Smooth muscle cell (in vitro differentiated cells): ENCODE measurements at regions not wholly inside any gene's neighbourhood (a gene's known extent, or its start where the extent isn't known, plus 50 kb on each side); places are given as distances from the start of the nearest gene placed in this dataset.

Experiments used
- DNase-seq: peaks from one replicate; lab custom pipeline; 2025; ENCODE audit not compliant: unreplicated experiment; lab: John Stamatoyannopoulos, UW
- H2AFZ ChIP-seq: fragments of 200-600 bp; sonication (generic); 2 replicates; pipeline ENCODE4 v1.6.0; 2016; ENCODE audit warnings: antibody characterized with exemption, low read depth, mild to moderate bottlenecking
- H3F3A ChIP-seq: fragments of 200-600 bp; sonication (generic); 2 replicates; pipeline ENCODE4 v1.6.0; 2017; ENCODE audit warnings: antibody characterized with exemption, low read depth
- H3K27ac ChIP-seq: fragments of 200-600 bp; sonication (generic); 2 replicates; pipeline ENCODE4 v1.5.1; 2016; ENCODE audit warnings: low read depth, mild to moderate bottlenecking
- H3K27me3 ChIP-seq: fragments of 200-600 bp; sonication (generic); 2 replicates; pipeline ENCODE4 v1.6.1; 2016; ENCODE audit warnings: low read depth, mild to moderate bottlenecking
- H3K36me3 ChIP-seq: fragments of 200-600 bp; sonication (generic); 2 replicates; pipeline ENCODE4 v1.5.1; 2016; ENCODE audit warnings: low read depth
- H3K4me1 ChIP-seq: fragments of 200-600 bp; sonication (generic); 2 replicates; pipeline ENCODE4 v1.5.1; 2016; ENCODE audit warnings: low read depth
- H3K4me2 ChIP-seq: fragments of 200-600 bp; sonication (generic); 2 replicates; pipeline ENCODE4 v1.6.0; 2016; ENCODE audit warnings: mild to moderate bottlenecking
- H3K4me3 ChIP-seq: fragments of 200-600 bp; sonication (generic); 2 replicates; pipeline ENCODE4 v1.5.1; 2016; ENCODE audit warnings: mild to moderate bottlenecking
- H3K79me2 ChIP-seq: fragments of 200-600 bp; sonication (generic); 2 replicates; pipeline ENCODE4 v1.6.0; 2016; ENCODE audit warnings: low read depth, mild to moderate bottlenecking
- H3K9ac ChIP-seq: fragments of 200-600 bp; sonication (generic); 2 replicates; pipeline ENCODE4 v1.6.0; 2016; ENCODE audit warnings: low read depth
- H3K9me3 ChIP-seq: fragments of 200-600 bp; sonication (generic); replicated peaks from 2 replicates; pipeline ENCODE4 v1.5.1; 2016; ENCODE audit warnings: low read depth
- H4K20me1 ChIP-seq: fragments of 200-600 bp; sonication (generic); 2 replicates; pipeline ENCODE4 v1.6.0; 2016; ENCODE audit warnings: low read depth
- WGBS: methylation state at CpG from one replicate; pipeline ENCODE4 v1.1.7; 2016; ENCODE audit warnings: low lambda C conversion rate; 5-methylcytosine and 5-hydroxymethylcytosine counted together
- TF ChIP-seq, protein P1 (sequence below): fragments of 200-600 bp; sonication (generic); IDR thresholded peaks from 2 replicates; pipeline ENCODE4 v1.5.1; 2017; ENCODE audit warnings: borderline replicate concordance, mild to moderate bottlenecking, antibody characterized with exemption; ENCODE audit not compliant: insufficient read depth, poor library complexity, severe bottlenecking

DNA sequence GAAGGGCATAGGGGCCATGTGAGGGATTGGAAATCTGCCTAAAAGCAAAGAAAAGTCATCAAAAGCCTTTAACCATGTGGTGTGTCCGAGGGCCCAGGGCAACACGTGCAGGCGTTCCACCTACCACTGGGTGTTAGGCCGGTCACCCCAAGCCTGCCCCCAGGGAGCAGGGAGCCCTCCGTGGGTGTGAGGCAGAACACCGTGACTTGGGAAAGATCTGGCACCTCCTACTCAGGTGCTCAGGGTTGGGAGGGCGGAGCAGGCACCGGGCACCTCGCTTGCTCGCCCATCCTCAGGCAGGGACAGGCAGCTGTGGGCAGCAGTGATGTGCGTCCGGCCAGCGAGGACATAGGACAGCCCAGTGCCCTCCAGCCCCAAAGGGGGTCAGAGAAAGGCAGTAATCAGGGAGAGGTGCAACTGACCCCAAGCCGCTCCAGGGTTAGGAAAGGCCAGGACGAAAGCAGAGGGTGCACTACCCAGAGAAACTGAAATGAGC is 80.7 kb upstream of the CHST15 start:
- Histone ChIP-seq H3K27ac (no peak overlapping the region), H3K4me2 (no peak overlapping the region), H3K79me2 (no peaks in the 10 kb centered on the region), H3F3A (peaks cover 6% of the 10 kb centered on the region), H3K9ac (no peak overlapping the region), H3K36me3 (no peaks in the 10 kb centered on the region), H4K20me1 (no peaks in the 10 kb centered on the region), H2AFZ (no peak overlapping the region), H3K27me3 (no peaks in the 10 kb centered on the region), H3K9me3 (no peaks in the 10 kb centered on the region), H3K4me1 (peaks cover 7% of the 10 kb centered on the region), H3K4me3 (no peak overlapping the region)
- TF ChIP-seq, protein P1, sequence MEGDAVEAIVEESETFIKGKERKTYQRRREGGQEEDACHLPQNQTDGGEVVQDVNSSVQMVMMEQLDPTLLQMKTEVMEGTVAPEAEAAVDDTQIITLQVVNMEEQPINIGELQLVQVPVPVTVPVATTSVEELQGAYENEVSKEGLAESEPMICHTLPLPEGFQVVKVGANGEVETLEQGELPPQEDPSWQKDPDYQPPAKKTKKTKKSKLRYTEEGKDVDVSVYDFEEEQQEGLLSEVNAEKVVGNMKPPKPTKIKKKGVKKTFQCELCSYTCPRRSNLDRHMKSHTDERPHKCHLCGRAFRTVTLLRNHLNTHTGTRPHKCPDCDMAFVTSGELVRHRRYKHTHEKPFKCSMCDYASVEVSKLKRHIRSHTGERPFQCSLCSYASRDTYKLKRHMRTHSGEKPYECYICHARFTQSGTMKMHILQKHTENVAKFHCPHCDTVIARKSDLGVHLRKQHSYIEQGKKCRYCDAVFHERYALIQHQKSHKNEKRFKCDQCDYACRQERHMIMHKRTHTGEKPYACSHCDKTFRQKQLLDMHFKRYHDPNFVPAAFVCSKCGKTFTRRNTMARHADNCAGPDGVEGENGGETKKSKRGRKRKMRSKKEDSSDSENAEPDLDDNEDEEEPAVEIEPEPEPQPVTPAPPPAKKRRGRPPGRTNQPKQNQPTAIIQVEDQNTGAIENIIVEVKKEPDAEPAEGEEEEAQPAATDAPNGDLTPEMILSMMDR = no peak
- 94% methylated on average over 13 of the region's 15 CpGs for WGBS
- no peak for DNase-seq

DNA sequence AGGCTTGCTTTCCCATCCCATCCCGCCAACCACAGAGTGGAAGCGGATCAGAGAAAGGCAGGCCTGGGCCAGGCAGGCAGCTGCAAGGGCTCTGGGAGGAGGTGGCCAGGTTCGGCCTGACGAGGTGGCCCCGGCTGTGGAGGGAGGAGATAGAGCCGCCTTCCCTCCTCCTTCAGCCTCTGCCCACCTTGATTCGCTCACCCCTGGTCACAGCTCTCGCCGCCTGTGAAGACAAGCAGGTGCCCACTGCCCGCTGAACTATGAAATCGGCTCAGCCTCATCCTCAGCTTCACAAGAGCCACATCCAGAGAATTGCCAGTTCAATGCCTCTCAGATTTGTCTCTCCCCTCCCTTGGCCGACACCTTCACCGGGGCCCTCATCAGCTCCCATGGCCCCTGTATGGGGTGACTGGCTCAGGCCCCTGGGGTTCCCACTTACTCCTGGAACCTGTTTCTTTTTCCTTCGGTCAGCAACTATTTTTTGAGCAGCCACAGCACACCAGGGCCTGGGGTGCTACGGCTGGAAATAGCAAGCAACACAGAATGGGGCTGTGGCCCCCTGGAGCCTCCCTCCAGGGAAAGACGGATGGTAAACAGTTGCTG is 80.0 kb upstream of the CHST15 start:
- TF ChIP-seq, protein P1 = no peak
- H3K27me3 ChIP-seq = no peaks in the 10 kb centered on the region

DNA sequence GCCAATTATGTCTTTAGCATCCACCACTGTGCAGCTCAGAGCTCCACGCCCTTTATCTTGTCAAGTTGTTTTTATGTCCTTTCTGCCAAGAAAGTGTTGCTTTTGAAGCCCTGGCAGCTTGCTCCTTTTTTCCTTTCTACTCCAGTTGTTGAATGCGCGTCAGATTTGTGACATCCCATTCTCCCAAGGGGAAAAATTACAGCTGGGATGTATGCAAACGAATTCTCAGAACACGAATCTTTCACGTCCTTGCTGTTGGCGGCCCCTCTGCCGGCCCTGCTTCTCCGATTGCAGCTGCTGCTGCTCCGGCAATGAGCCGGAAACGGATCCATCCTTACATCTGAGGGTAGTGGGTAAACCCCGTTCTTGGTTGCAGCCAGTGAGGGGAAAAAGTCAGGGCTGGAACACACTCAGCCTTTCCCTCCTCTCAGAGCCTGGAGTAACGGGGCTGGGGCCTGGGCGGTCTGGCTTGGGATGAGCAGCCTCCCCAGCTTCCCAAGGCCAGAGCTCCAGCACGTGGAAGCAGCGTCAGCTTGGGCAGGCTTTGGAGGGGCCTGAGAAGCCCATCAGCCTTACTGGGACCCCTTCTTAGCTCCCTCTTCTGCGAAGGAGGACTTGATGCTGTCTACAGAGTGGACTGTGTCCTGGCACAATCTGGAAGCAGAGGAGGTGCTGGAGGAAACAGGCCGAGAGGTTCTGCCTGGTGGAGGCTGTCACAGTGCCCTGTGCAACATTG is 79.0 kb upstream of the CHST15 start:
- Histone ChIP-seq H3K4me1 (peaks cover 7% of the 10 kb centered on the region), H3K27ac (no peak overlapping the region)
- TF ChIP-seq, protein P1 = no peak

More for the DNA sequence above, 80.0 kb upstream of the CHST15 start:
- Histone ChIP-seq H3K4me1 (peaks cover 7% of the 10 kb centered on the region), H3K9me3 (no peaks in the 10 kb centered on the region), H3K4me2 (no peak overlapping the region), H2AFZ (no peak overlapping the region), H3K27ac (no peak overlapping the region), H3K9ac (no peak overlapping the region), H4K20me1 (no peaks in the 10 kb centered on the region), H3K36me3 (no peaks in the 10 kb centered on the region), H3K4me3 (no peak overlapping the region), H3K79me2 (no peaks in the 10 kb centered on the region), H3F3A (peaks cover 6% of the 10 kb centered on the region)
- DNase-seq = no peak
- 80% methylated on average over 11 of the region's 16 CpGs for WGBS

More for the DNA sequence above, 79.0 kb upstream of the CHST15 start:
- H3K36me3 ChIP-seq = no peaks in the 10 kb centered on the region
- no peak for DNase-seq
- H4K20me1 ChIP-seq = no peaks in the 10 kb centered on the region
- H3K79me2 ChIP-seq = no peaks in the 10 kb centered on the region
- peaks cover 6% of the 10 kb centered on the region for H3F3A ChIP-seq
- H3K27me3 ChIP-seq = no peaks in the 10 kb centered on the region
- no peaks in the 10 kb centered on the region for H3K9me3 ChIP-seq
- H3K4me3 ChIP-seq = no peak overlapping the region
- no peak overlapping the region for H3K4me2 ChIP-seq
- H2AFZ ChIP-seq = no peak overlapping the region
- H3K9ac ChIP-seq = no peak overlapping the region
- 91% methylated on average over 19 of the region's 19 CpGs for WGBS
